Fibroblast of skin of right biceps (primary cell): ENCODE measurements at regions not wholly inside any gene's neighbourhood (a gene's known extent, or its start where the extent isn't known, plus 50 kb on each side); places are given as distances from the start of the nearest gene placed in this dataset.
A peak's percentile ranks its signal among the peaks of the same experiment; 100 is the strongest.

ENCODE experiments used
- DNase-seq: peaks from one replicate; pipeline ENCODE4 v3.0.0-alpha.2; 2013

DNA sequence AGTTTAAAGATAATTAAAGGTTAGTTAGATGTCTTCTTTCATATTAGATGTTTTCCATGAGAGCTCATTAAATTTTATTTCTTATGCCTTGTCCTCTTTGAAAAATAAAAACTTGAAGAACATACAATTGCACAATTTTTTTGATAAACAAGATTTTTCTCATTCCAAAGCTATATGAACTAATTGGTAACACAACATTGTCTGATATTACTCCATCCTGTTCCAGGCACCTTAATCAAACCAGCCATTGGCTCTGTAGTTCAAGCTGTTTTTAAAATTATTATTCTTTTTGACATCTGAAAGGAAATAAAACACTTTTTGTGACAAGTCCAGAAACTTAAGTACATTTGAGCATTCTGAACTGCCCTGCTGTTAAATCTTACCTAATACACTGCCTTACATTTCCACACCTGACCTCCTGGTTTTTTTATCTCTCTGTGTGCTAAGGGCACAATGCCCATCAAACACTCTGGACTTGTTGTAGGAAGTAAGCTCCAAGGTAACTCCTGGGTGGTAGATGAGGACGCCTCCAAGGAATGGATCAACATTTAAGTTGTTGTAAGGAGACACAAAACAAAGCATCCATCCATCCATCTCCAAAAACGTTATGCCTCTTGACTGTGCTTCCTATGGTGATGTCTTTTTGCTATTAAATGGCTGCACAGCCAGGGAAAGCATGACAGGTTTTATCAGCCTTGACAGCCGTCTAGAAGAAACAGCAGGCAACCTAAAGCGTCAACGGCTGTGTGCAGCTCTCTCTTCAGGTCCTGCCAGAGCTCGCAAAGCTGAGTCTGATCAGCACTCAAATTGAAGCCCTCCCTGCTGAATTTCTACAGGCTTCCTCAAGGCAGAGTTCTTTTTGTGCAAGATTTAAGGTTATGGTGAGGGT is 449.9 kb upstream of the FLRT2 start:
- DNase-seq, result no peak

- DNase-seq, result no peak
Observed at GRCh38 chr14:85084344-85084743, 445.6 kb upstream of the FLRT2 start.

DNA sequence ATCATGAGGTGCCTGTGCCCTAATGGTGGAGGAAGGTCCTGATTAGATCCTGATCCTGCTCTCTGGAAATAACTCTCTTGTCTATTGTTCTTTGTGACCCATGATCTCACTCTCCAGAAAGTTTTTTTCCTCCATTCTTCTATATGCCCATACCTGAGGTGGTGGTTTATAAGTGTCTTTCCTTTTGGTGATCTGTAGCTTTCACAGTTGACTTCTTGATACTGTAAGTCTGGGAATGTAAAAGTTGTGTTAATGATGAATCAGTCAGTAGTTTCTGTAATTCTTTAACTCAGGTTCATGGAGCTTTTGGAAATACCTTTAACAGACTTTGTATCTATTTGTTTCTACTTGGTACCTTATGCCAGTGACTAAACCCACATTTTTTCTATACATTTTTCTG is 444.0 kb upstream of the FLRT2 start:
- no peak for DNase-seq

GRCh38 chr14:85087201-85087600 is 442.7 kb upstream of the FLRT2 start:
- peak; percentile 50 for DNase-seq

GRCh38 chr14:85088192-85088591 is 441.8 kb upstream of the FLRT2 start:
- no peak for DNase-seq

DNA sequence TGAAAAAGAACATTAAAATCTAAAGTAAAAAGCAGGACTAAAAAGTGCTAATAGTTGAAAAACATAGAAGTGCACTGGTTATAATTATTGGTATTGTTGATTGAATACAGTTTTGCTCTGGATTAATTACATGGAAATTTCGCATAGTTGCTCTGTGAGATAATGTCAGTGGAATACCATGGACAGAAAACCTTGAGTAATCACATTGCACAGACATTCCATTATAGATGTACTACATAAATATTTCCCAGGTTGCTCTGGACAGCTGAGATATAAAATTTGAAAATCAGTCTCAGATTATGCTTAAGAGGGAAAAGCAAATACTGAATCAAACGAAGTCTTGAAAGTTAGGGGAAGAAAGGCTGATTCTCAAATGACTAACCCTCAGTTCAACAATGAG is 439.3 kb upstream of the FLRT2 start:
- DNase-seq, result peak; percentile 53

GRCh38 chr14:85093631-85094330 is 436.2 kb upstream of the FLRT2 start:
- peak; percentile 35 for DNase-seq

DNA sequence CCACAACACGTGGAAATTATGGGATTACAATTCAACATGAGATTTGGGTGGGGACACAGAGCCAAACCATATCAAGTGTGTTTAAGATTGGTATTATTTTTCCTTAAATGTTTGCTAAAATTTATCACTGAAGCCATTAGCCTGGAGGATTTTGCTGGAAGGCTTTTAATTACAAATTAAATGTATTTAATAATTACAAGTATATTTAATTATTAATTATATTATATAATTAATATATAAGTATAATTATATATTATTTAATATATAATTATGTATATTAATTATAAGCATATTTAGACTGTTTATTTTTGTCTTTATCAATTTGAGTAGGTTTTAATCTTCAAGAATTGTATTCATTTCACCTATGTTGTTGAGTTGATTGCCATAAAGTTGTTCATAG is 427.4 kb upstream of the FLRT2 start:
- no peak for DNase-seq

- no peak for DNase-seq
Observed at GRCh38 chr14:85106506-85106905, 423.4 kb upstream of the FLRT2 start.

- no peak for DNase-seq
Observed at GRCh38 chr14:85112762-85113161, 417.2 kb upstream of the FLRT2 start.

DNA sequence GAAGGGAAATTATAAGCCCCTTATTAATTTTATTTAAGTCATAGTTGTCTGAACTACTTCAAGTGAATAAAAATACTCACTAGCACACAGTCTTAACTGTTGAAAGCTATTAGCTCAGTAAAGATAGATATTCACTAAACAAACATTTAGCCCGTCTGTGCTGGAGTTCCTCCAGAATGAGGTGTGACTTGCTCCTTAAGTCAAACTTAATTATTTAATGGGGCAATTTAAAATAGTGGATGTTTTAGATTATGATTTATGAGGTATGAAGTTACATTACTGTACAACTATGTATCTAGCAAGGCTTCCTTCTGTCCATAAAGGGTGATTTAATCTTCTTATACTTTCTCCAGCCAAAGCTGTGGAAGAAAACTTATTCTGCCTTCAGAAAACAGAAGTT is 414.0 kb upstream of the FLRT2 start:
- DNase-seq, result peak; percentile 53

DNA sequence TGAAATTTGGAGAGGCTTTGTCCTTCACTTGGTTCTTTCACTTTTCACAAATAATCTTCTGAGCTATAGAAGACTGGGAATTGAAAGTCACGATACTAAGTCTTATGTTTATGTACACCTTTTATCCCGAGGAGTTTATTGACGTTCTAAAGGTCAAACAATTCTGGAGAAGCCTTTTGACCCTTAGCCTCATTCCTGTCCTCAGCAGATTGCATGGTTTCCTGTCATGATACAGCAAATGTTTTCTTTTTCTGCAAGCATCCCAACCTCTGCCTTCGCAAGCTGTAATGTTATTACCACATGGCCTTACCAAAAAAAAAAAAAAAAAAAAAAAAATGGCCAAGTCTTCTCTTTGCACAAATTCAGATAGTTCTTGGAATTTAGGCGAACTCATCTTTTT is 411.7 kb upstream of the FLRT2 start:
- DNase-seq, result no peak

DNA sequence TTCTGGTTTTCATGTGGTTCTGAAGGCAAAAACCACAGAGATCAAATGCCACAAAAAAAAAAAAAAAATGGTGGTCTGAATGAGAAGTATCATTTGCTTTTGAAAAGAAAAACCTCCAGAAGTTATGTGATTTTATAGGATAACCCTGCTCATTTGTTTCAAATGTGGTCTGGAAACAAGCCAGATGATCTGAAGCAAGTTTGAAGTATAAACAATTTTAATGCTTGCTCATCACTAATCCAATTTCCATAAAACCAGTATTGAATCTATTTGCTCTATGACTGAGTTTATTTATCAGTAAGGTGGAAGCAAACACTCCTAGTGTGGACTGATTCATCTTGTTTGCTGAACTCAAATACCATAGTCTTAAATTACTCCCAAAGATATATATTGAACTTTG is 407.3 kb upstream of the FLRT2 start:
- DNase-seq, result peak; percentile 71

- no peak for DNase-seq
Observed at GRCh38 chr14:85123755-85124154, 406.2 kb upstream of the FLRT2 start.

DNA sequence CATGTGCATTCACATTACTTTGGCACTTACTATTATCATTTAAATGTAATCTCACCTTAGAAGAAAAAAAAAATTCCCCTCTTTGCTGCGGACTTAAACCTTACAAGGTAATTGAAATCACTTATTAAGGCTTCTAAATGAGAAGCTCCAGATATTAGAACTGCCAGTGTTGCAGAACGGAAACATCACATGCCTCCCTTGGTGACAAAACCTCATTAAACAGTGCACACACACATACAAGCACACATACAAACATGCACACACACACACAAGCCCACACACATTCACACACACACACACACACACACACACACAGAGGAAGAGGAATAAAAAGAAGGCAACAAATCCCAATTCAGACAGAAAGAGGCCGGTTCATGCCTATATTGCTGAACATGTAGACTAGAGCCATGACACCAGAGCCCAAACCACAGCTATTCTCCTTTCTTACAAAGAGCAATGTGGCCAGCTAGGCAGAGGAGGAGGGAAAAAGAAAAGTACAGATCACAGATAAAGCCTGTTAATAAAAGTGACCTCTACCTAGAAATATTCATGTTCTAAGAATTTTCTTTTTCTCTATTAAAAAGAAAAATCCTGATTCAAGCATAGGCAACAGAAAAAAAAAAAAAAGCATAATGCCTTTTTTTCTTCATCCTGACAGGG is 405.2 kb upstream of the FLRT2 start:
- DNase-seq, result peak; percentile 17

DNA sequence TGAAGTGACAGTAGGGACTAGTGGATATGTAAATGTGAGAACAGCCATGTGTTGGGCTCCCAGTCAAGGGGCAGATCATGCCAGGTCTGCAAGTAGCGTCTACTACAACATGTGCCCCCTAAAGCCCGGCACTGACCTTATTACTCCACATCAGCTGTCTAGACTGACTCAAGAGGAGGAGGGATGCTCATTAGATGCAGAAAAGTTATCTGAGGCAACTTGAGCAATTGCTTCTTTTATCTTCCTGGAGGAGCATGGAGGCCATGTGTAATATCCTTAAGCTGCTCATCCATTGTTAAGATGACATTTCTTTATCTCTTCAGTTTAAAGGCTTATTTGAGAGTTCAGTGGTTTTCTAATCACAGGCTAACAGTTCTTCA is 404.7 kb upstream of the FLRT2 start:
- DNase-seq, result no peak

- DNase-seq, result no peak
Observed at GRCh38 chr14:85129921-85130320, 400.0 kb upstream of the FLRT2 start.

DNA sequence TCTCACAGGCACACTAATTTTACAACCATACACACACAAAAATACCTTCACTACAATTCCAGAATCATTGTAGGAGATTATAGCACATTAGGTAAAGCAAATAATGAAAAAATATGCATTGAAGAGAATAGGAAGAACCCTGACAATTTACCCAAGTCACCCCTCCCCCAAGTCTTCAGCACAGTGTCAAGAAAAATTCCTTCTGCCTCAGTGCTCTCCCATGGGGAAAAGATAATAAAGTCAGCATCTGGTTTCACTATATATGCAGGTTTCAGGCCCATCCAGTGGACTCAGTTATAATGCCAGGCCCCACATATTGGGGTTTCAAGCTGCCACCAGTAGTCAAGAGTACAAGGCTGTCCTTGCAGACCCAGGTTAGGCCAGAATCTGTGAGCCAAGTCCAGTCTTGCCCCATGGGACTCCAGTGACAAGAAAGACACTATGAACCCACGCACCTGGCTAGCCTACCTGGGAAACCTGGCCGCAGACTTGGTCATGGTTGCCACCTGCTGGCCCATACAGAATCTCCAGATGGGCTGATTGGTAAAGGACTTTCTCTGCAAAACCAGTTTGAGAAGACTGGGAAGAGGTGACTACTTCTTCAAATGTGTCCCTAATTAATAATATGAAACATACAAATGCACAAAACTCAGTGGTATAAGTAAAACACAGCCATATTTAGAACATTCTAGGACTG is 398.6 kb upstream of the FLRT2 start:
- no peak for DNase-seq

DNA sequence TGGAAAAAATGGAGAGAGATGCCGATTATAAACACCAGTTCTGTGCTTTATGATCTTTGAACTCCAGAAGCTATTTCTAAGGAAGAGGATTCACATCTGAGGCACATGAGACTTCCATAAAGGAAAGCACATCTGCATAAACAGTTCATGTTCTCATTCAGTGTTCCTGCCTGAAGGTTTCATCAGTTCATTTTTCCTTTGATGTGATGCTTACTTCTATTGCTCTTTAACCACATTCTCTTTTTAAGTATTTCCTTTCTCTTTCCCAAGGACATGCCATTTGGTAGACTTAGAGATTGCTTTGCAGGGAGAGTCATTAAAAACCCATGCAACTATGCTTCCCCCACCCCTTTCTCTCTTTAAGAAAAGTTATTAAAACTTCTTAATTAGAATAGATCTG is 387.0 kb upstream of the FLRT2 start:
- DNase-seq, result no peak

GRCh38 chr14:85146779-85147178 is 383.2 kb upstream of the FLRT2 start:
- no peak for DNase-seq

DNA sequence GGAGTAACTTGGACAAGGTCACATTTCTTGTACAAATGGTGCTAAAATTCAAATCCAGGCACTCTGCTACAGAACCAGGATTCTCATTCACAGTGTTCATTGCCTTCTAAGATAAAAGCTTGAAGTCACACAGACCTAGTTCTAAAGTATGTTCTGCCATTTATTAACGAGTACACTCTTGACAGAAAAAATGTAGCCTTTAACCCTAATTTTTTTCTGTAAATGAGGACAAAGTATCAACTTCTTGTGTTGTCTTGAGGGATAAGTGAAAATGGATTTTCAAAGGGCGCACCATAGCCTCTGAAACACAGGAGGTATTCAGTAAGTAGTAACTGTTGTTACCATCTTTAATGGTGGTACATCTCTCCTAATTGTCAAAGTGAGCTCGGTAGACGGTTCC is 379.8 kb upstream of the FLRT2 start:
- DNase-seq, result no peak

DNA sequence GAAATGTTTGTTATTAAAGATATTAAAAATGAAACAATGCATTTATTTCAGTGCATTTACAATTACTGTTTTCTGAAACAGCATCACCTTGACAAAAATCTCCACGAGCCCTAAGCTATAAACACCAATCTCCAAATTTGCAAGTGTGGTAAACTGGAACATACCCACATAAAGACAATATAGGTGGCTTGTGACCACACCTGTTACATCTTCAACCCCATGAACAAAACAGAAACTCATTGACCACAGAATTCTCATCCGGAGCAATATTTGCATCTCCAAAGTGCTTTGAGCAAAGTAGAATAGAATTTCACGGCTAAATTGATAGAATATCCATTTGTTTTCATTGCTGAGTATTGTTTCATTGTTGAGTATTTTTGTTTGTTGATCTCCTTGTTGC is 375.2 kb upstream of the FLRT2 start:
- no peak for DNase-seq

DNA sequence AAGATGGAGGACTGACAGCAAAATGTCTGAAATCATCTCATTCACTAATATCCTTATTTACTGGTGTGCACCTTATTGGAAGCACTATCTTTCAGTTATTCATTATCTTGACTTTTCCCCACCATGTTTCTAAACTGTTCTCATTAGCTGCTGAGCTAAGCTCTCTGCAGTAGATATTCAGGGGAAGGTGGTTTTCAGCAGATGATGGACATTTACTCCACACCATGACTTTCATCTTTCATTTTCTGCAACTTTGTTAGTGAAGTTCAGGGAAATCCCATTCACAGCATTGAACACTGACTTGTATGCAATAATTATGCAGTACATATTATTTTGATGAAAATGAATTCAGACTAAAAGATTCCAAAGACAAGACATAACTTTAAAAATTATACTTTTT is 373.6 kb upstream of the FLRT2 start:
- no peak for DNase-seq
